ENCODE measurements at regions not wholly inside any gene's neighbourhood (a gene's known extent, or its start where the extent isn't known, plus 50 kb on each side); places are given as distances from the start of the nearest gene placed in this dataset.

DNA sequence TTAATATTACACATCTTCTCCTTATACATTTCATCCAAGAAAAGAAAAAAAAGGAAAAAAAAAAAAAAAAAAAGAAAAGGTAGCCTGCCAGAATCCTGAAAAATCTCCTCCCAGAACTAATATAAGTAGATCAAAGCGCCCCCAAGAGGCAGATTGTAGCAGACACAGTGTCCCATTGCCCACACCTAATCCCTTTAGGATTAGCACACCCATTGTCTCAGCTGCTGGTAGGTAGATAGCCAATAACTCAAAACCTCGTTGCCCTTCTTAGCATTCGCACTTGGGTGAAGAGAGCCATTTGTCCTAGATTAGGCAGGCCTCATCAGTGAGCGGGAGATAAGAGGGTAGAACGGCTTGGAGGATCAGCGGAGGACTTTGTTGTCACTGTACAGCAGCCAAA lies 100.2 kb upstream of the SORCS1 start:
- TF ChIP-seq CTCF (IDR thresholded peaks at IDR 0.05), result no peak
- TF ChIP-seq POLR2A (IDR thresholded peaks at IDR 0.05), result no peak

Data from heart left ventricle (tissue), 13 donors.